Uterus (tissue), 3 donors: ENCODE measurements at regions not wholly inside any gene's neighbourhood (a gene's known extent, or its start where the extent isn't known, plus 50 kb on each side); places are given as distances from the start of the nearest gene placed in this dataset.

Experiments used
- DNase-seq, 2 donors: peaks; one replicate each; pipeline ENCODE4 v3.0.0-alpha.2; 2019 to 2020
- H3K27ac ChIP-seq, 2 donors: fragments of 200-600 bp; sonication (generic); 1 replicate in 1 of 2; 2 replicates in 1 of 2; pipeline ENCODE4 v1.5.1; 2016 to 2018
- H3K27me3 ChIP-seq, 2 donors: fragments of 200-600 bp; sonication (generic); one replicate each; pipeline ENCODE4 v1.5.1; 2018 to 2019; ENCODE audit warnings: control low read depth in 1 of 2
- H3K36me3 ChIP-seq, 2 donors: fragments of 200-600 bp; sonication (generic); one replicate each; pipeline ENCODE4 v1.5.1; 2019; ENCODE audit warnings: control low read depth in 1 of 2
- H3K4me1 ChIP-seq, 2 donors: fragments of 200-600 bp; sonication (generic); one replicate each; pipeline ENCODE4 v1.5.1; 2018 to 2019; ENCODE audit warnings: control low read depth in 1 of 2
- H3K4me3 ChIP-seq, 2 donors: fragments of 200-600 bp; sonication (generic); 1 replicate in 1 of 2; 2 replicates in 1 of 2; pipeline ENCODE4 v1.5.1; 2018 to 2019; ENCODE audit warnings: mild to moderate bottlenecking in 1 of 2
- H3K9me3 ChIP-seq, 2 donors: fragments of 200-600 bp; sonication (generic); one replicate each; pipeline ENCODE4 v1.5.1; 2019; ENCODE audit warnings: control low read depth in 1 of 2
- CTCF ChIP-seq, 4 experiments: fragments of 200-600 bp in 2 of 4; fragments of 450-650 bp in 2 of 4; sonication (generic) in 2 of 4; IDR thresholded peaks; one replicate each; pipeline ENCODE4 v1.5.1; 2016 to 2019; ENCODE audit warnings: antibody characterized with exemption in 4 of 4, mild to moderate bottlenecking in 2 of 4, moderate library complexity in 1 of 4
- POLR2A ChIP-seq, 2 donors: fragments of 450-650 bp; IDR thresholded peaks; one replicate each; pipeline ENCODE4 v1.6.1; 2016; ENCODE audit warnings: antibody characterized with exemption in 2 of 2, mild to moderate bottlenecking in 1 of 2, moderate library complexity in 1 of 2
- intact Hi-C: fragments of 100-400 bp; cut with DNase I; formaldehyde crosslinking; loops from one replicate; pipeline ENCODE4 v1.15.1; 2023; ENCODE audit warnings: low total_unique reads
- donor health status: DM: yes; HTN: yes; CAD: no.

- no peak for DNase-seq
- Histone ChIP-seq H3K27me3 (no peaks in the 10 kb centered on the region), H3K4me3 (no peak overlapping the region), H3K27ac (no peak overlapping the region), H3K36me3 (no peaks in the 10 kb centered on the region), H3K9me3 (no peaks in the 10 kb centered on the region), H3K4me1 (no peaks in the 10 kb centered on the region)
- no peak for TF ChIP-seq POLR2A (IDR thresholded peaks at IDR 0.05)
- TF ChIP-seq CTCF (IDR thresholded peaks at IDR 0.05): no peak
- intact Hi-C loops: no loop called here
These were observed 326.9 kb downstream of the FGF9 start for GRCh38 chr13:21997726-21998125.

- Histone ChIP-seq H3K4me3 (no peak overlapping the region), H3K27me3 (no peaks in the 10 kb centered on the region), H3K4me1 (no peaks in the 10 kb centered on the region), H3K27ac (no peak overlapping the region), H3K9me3 (no peaks in the 10 kb centered on the region), H3K36me3 (no peaks in the 10 kb centered on the region)
- intact Hi-C loops: no loop called here
- TF ChIP-seq CTCF (IDR thresholded peaks at IDR 0.05) (no peak), POLR2A (IDR thresholded peaks at IDR 0.05) (no peak)
- no peak for DNase-seq
These were observed 327.6 kb downstream of the FGF9 start for GRCh38 chr13:21998279-21998990.

- H3K9me3 ChIP-seq: no peaks in the 10 kb centered on the region
- no peak overlapping the region for H3K4me3 ChIP-seq
- H3K27me3 ChIP-seq: no peaks in the 10 kb centered on the region
- TF ChIP-seq CTCF (IDR thresholded peaks at IDR 0.05) (no peak), POLR2A (IDR thresholded peaks at IDR 0.05) (no peak)
- H3K4me1 ChIP-seq: no peaks in the 10 kb centered on the region
- intact Hi-C loops: no loop called here
- H3K27ac ChIP-seq: no peak overlapping the region
- DNase-seq: no peak
- no peaks in the 10 kb centered on the region for H3K36me3 ChIP-seq
These were observed 328.8 kb downstream of the FGF9 start for GRCh38 chr13:21999666-22000065.

- no peaks in the 10 kb centered on the region for H3K27me3 ChIP-seq
- H3K4me1 ChIP-seq: no peaks in the 10 kb centered on the region
- intact Hi-C loops: no loop called here
- TF ChIP-seq CTCF (IDR thresholded peaks at IDR 0.05) (no peak), POLR2A (IDR thresholded peaks at IDR 0.05) (no peak)
- H3K9me3 ChIP-seq: no peaks in the 10 kb centered on the region
- H3K36me3 ChIP-seq: no peaks in the 10 kb centered on the region
- no peak for DNase-seq
- H3K27ac ChIP-seq: no peak overlapping the region
- no peak overlapping the region for H3K4me3 ChIP-seq
These were observed 329.3 kb downstream of the FGF9 start for GRCh38 chr13:22000191-22000590.

- Histone ChIP-seq H3K9me3 (no peaks in the 10 kb centered on the region), H3K36me3 (no peaks in the 10 kb centered on the region), H3K27me3 (no peaks in the 10 kb centered on the region), H3K4me3 (no peak overlapping the region), H3K4me1 (no peaks in the 10 kb centered on the region), H3K27ac (no peak overlapping the region)
- intact Hi-C loops: no loop called here
- no peak for DNase-seq
- no peak for TF ChIP-seq CTCF (IDR thresholded peaks at IDR 0.05)
- TF ChIP-seq POLR2A (IDR thresholded peaks at IDR 0.05): no peak
These were observed 330.5 kb downstream of the FGF9 start for GRCh38 chr13:22001336-22001735.
